OCI-LY1 (cell line): ENCODE measurements at regions not wholly inside any gene's neighbourhood (a gene's known extent, or its start where the extent isn't known, plus 50 kb on each side); places are given as distances from the start of the nearest gene placed in this dataset.

Experiments
- H2AFZ ChIP-seq: fragments of 200-600 bp; sonication (generic), shearing (Covaris generic); 2 replicates; pipeline ENCODE4 v1.6.0; 2014; ENCODE audit warnings: antibody characterized with exemption, mild to moderate bottlenecking, low read length
- H3F3A ChIP-seq: fragments of 200-600 bp; sonication (generic), shearing (Covaris generic); 2 replicates; pipeline ENCODE4 v1.6.0; 2014; ENCODE audit warnings: mild to moderate bottlenecking, antibody characterized with exemption, low read length, moderate library complexity; ENCODE audit not compliant: insufficient read depth
- H3K27ac ChIP-seq: fragments of 200-600 bp; sonication (generic); 2 replicates; pipeline ENCODE4 v1.5.1; 2014; ENCODE audit warnings: low read length, mixed run types, mild to moderate bottlenecking, low read depth; ENCODE audit not compliant: poor library complexity, severe bottlenecking
- H3K27me3 ChIP-seq: fragments of 200-600 bp; sonication (generic); 2 replicates; pipeline ENCODE4 v1.6.0; 2014; ENCODE audit warnings: antibody characterized with exemption, mild to moderate bottlenecking, low read length, moderate library complexity; ENCODE audit not compliant: insufficient read depth
- H3K36me3 ChIP-seq: fragments of 200-600 bp; sonication (generic); 2 replicates; pipeline ENCODE4 v1.6.1; 2014; ENCODE audit warnings: mild to moderate bottlenecking, antibody characterized with exemption, low read length, moderate library complexity, mixed read lengths; ENCODE audit not compliant: insufficient read depth
- H3K4me1 ChIP-seq: fragments of 200-600 bp; sonication (generic); 2 replicates; pipeline ENCODE4 v1.5.1; 2014; ENCODE audit warnings: mild to moderate bottlenecking, low read length, moderate library complexity; ENCODE audit not compliant: insufficient read depth, severe bottlenecking
- H3K4me2 ChIP-seq: fragments of 200-600 bp; sonication (generic), shearing (Covaris generic); 2 replicates; pipeline ENCODE4 v1.6.1; 2014; ENCODE audit warnings: low read length
- H3K4me3 ChIP-seq: fragments of 200-600 bp; sonication (generic); 2 replicates; pipeline ENCODE4 v1.5.1; 2014; ENCODE audit warnings: low read length, low read depth, mild to moderate bottlenecking, mixed read lengths; ENCODE audit not compliant: poor library complexity, severe bottlenecking
- H3K79me2 ChIP-seq: fragments of 200-600 bp; shearing (Covaris generic); 2 replicates; pipeline ENCODE4 v1.6.1; 2016; ENCODE audit warnings: mixed run types, low read length, mixed read lengths; ENCODE audit not compliant: insufficient read depth
- H3K9ac ChIP-seq: fragments of 200-600 bp; sonication (generic), shearing (Covaris generic); 2 replicates; pipeline ENCODE4 v1.6.1; 2014; ENCODE audit warnings: mild to moderate bottlenecking, low read length, mixed read lengths
- H3K9me2 ChIP-seq: fragments of 200-600 bp; sonication (generic), shearing (Covaris generic); 2 replicates; pipeline ENCODE4 v1.6.1; 2014; ENCODE audit warnings: low read depth, mild to moderate bottlenecking, low read length, mixed read lengths
- H3K9me3 ChIP-seq: fragments of 200-600 bp; shearing (Covaris generic); 2 replicates; pipeline ENCODE4 v1.6.1; 2014; ENCODE audit warnings: low read length, mixed read lengths
- H4K20me1 ChIP-seq: fragments of 200-600 bp; sonication (generic), shearing (Covaris generic); 2 replicates; pipeline ENCODE4 v1.6.0; 2016; ENCODE audit warnings: mild to moderate bottlenecking, low read length; ENCODE audit not compliant: insufficient read depth
- EZH2 ChIP-seq: fragments of 200-600 bp; sonication (generic), shearing (Covaris generic); IDR thresholded peaks from 2 replicates; pipeline ENCODE4 v1.8.0; 2017; ENCODE audit warnings: borderline replicate concordance, mixed run types, mild to moderate bottlenecking, antibody characterized with exemption, low read length, moderate library complexity, mixed read lengths
- TF ChIP-seq, protein P1 (sequence below): fragments of 200-600 bp; sonication (generic), shearing (Covaris generic); IDR thresholded peaks from 2 replicates; pipeline ENCODE4 v1.5.1; 2017; ENCODE audit warnings: mild to moderate bottlenecking, antibody characterized with exemption, low read length, moderate library complexity, mixed read lengths

DNA sequence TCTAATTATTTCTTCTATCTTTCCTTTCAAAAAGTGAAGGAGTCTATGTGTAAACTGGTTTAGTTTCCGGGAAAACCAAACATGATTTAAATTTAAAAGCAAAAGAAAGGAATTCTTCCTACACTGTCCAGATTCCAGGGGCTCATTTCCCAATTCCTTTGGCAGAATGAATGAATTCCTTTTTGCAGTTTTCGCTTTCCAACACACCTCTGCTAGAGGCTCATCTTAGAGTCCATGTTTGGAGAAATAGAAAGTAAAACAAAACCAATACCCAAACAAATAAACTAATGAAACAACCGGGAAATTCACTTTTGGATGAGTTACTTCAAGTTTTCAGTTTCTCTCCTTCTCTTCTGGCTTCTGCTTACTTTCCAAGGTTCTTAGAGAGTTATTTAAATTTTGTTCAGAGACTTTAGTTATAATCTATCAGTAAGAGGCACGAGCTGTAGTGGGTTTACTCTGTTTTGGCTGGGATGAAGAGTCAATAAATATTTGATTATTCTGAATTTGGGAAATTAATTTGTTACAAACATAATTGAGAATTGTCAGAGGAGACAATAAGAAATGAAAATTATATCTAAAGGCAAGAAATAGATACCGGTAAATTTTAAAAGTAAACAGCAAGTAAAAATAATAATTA lies 365.0 kb upstream of the CDH9 start:
- TF ChIP-seq, protein P1, sequence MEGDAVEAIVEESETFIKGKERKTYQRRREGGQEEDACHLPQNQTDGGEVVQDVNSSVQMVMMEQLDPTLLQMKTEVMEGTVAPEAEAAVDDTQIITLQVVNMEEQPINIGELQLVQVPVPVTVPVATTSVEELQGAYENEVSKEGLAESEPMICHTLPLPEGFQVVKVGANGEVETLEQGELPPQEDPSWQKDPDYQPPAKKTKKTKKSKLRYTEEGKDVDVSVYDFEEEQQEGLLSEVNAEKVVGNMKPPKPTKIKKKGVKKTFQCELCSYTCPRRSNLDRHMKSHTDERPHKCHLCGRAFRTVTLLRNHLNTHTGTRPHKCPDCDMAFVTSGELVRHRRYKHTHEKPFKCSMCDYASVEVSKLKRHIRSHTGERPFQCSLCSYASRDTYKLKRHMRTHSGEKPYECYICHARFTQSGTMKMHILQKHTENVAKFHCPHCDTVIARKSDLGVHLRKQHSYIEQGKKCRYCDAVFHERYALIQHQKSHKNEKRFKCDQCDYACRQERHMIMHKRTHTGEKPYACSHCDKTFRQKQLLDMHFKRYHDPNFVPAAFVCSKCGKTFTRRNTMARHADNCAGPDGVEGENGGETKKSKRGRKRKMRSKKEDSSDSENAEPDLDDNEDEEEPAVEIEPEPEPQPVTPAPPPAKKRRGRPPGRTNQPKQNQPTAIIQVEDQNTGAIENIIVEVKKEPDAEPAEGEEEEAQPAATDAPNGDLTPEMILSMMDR: no peak
- no peak for TF ChIP-seq EZH2
- Histone ChIP-seq H3K36me3 (no peaks in the 10 kb centered on the region), H4K20me1 (no peaks in the 10 kb centered on the region), H3K9ac (no peak overlapping the region), H3K4me3 (no peak overlapping the region), H3K27me3 (no peaks in the 10 kb centered on the region), H3K9me2 (no peaks in the 10 kb centered on the region), H3K9me3 (no peaks in the 10 kb centered on the region), H3K4me2 (no peak overlapping the region; the same call in 1 of the 2 replicates), H3K79me2 (no peaks in the 10 kb centered on the region), H3K4me1 (peaks cover 4% of the 10 kb centered on the region), H3K27ac (no peak overlapping the region), H2AFZ (no peak overlapping the region), H3F3A (no peaks in the 10 kb centered on the region)

DNA sequence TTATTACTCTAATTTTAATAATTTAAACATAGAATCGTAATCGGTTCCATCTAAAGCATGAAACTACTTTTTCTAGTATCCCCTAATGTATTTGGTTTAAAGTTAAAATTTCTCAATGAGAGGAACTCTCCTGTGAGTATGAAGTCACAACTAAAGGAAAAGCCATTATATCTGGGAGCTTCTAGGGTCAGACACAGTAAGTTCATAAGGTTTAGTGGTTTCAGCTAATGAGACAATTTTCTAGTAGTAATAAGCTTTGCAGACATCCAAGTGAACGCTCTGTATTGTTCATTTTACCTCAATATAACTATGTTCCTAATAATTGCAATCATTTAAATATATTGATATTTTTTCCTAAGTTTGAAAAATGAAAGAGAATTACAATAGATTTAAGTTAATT lies 364.4 kb upstream of the CDH9 start:
- Histone ChIP-seq H3K27ac (no peak overlapping the region), H3F3A (no peaks in the 10 kb centered on the region), H4K20me1 (no peaks in the 10 kb centered on the region), H2AFZ (no peak overlapping the region), H3K4me1 (peaks cover 4% of the 10 kb centered on the region), H3K79me2 (no peaks in the 10 kb centered on the region), H3K27me3 (no peaks in the 10 kb centered on the region), H3K36me3 (no peaks in the 10 kb centered on the region), H3K4me3 (no peak overlapping the region), H3K9ac (no peak overlapping the region), H3K9me3 (no peaks in the 10 kb centered on the region), H3K9me2 (no peaks in the 10 kb centered on the region), H3K4me2 (no peak overlapping the region)
- TF ChIP-seq, protein P1: no peak
- TF ChIP-seq EZH2: no peak

DNA sequence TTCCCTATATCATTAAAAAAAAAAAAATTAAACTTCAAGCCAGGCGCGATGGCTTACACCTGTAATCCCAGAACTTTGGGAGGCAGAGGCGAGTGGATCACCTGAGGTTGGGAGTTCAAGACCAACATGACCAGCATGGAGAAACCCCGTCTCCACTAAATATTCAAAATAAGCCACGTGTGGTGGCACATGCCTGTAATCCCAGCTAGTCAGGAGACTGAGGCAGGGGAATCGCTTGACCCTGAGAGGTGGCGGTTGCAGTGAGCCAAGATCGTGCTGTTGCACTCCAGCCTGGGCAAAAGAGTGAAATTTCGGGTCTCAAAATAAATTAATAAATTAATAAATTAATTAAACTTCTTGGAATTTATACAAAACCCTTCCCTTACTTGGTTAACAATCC lies 358.6 kb upstream of the CDH9 start:
- no peaks in the 10 kb centered on the region for H3F3A ChIP-seq
- H3K9ac ChIP-seq: no peak overlapping the region
- H3K4me2 ChIP-seq: no peak overlapping the region
- H2AFZ ChIP-seq: no peak overlapping the region
- no peaks in the 10 kb centered on the region for H4K20me1 ChIP-seq
- H3K4me3 ChIP-seq: no peak overlapping the region
- no peaks in the 10 kb centered on the region for H3K9me2 ChIP-seq
- no peaks in the 10 kb centered on the region for H3K4me1 ChIP-seq
- H3K79me2 ChIP-seq: no peaks in the 10 kb centered on the region
- no peaks in the 10 kb centered on the region for H3K36me3 ChIP-seq
- no peaks in the 10 kb centered on the region for H3K27me3 ChIP-seq
- no peaks in the 10 kb centered on the region for H3K9me3 ChIP-seq
- TF ChIP-seq, protein P1: no peak
- no peak for TF ChIP-seq EZH2
- no peak overlapping the region for H3K27ac ChIP-seq
